Tibial nerve (tissue), 3 donors: ENCODE measurements at regions not wholly inside any gene's neighbourhood (a gene's known extent, or its start where the extent isn't known, plus 50 kb on each side); places are given as distances from the start of the nearest gene placed in this dataset.

Source experiments
- POLR2A ChIP-seq, 2 donors: fragments of 450-650 bp; IDR thresholded peaks; one replicate each; pipeline ENCODE4 v1.6.1; 2017; ENCODE audit warnings: antibody characterized with exemption in 2 of 2, mild to moderate bottlenecking in 2 of 2, moderate library complexity in 2 of 2
- TF ChIP-seq, protein P1 (sequence below), 5 experiments: fragments of 200-600 bp in 3 of 5; fragments of 450-650 bp in 2 of 5; sonication (generic) in 3 of 5; IDR thresholded peaks; one replicate each; pipeline ENCODE4 v1.5.1; 2016 to 2019; ENCODE audit warnings: antibody characterized with exemption in 5 of 5, mild to moderate bottlenecking in 3 of 5, moderate library complexity in 2 of 5

- TF ChIP-seq, protein P1, sequence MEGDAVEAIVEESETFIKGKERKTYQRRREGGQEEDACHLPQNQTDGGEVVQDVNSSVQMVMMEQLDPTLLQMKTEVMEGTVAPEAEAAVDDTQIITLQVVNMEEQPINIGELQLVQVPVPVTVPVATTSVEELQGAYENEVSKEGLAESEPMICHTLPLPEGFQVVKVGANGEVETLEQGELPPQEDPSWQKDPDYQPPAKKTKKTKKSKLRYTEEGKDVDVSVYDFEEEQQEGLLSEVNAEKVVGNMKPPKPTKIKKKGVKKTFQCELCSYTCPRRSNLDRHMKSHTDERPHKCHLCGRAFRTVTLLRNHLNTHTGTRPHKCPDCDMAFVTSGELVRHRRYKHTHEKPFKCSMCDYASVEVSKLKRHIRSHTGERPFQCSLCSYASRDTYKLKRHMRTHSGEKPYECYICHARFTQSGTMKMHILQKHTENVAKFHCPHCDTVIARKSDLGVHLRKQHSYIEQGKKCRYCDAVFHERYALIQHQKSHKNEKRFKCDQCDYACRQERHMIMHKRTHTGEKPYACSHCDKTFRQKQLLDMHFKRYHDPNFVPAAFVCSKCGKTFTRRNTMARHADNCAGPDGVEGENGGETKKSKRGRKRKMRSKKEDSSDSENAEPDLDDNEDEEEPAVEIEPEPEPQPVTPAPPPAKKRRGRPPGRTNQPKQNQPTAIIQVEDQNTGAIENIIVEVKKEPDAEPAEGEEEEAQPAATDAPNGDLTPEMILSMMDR (IDR thresholded peaks at IDR 0.05) = no peak
- TF ChIP-seq POLR2A (IDR thresholded peaks at IDR 0.05) = no peak
These were observed 195.0 kb upstream of the S100G start for GRCh38 chrX:16454926-16455325.
